Keratinocyte (primary cell): ENCODE measurements at regions not wholly inside any gene's neighbourhood (a gene's known extent, or its start where the extent isn't known, plus 50 kb on each side); places are given as distances from the start of the nearest gene placed in this dataset.
"Not testable (repeated sequence)": the region's sequence is repeated elsewhere in the genome, so short reads cannot be mapped to it uniquely, and the experiment has no call there.

ENCODE experiments used
- DNase-seq: peaks from one replicate; pipeline ENCODE4 v3.0.0-alpha.2; 2011; ENCODE audit warnings: low read depth, missing footprints, low spot score
- FAIRE-seq: peaks from 2 replicates; lab custom pipeline; 2011; peaks lifted over from hg19 to GRCh38; lab: Jason Lieb, UNC
- H2AFZ ChIP-seq: 2 replicates; pipeline ENCODE4 v1.6.0; 2012; ENCODE audit warnings: low read length, control low read depth, inconsistent platforms; ENCODE audit not compliant: control insufficient read depth
- H3K27ac ChIP-seq: 2 replicates; pipeline ENCODE4 v1.5.1; 2011; ENCODE audit warnings: low read length; ENCODE audit not compliant: control insufficient read depth, insufficient read depth
- H3K27me3 ChIP-seq: 3 replicates; pipeline ENCODE4 v1.6.0; 2011; ENCODE audit warnings: low read length; ENCODE audit not compliant: control insufficient read depth, insufficient read depth; ENCODE audit errors: extremely low read depth
- H3K36me3 ChIP-seq, 2 experiments: 2 replicates in 1 of 2; 3 replicates in 1 of 2; pipeline ENCODE4 v1.5.1; 2011; ENCODE audit warnings: low read length in 2 of 2, mild to moderate bottlenecking in 1 of 2; ENCODE audit not compliant: control insufficient read depth in 2 of 2, insufficient read depth in 2 of 2; ENCODE audit errors: extremely low read depth in 1 of 2
- H3K4me1 ChIP-seq: 3 replicates; pipeline ENCODE4 v1.5.1; 2011; ENCODE audit warnings: low read length; ENCODE audit not compliant: control insufficient read depth, insufficient read depth; ENCODE audit errors: extremely low read depth
- H3K4me2 ChIP-seq: 3 replicates; pipeline ENCODE4 v1.6.0; 2011; ENCODE audit warnings: low read depth, low read length; ENCODE audit not compliant: control insufficient read depth, insufficient read depth; ENCODE audit errors: extremely low read depth
- H3K4me3 ChIP-seq, 3 experiments: fragments of 200-600 bp in 1 of 3; sonication (generic) in 1 of 3; 2 replicates in 2 of 3; 3 replicates in 1 of 3; pipeline ENCODE4 v1.5.1; 2011 to 2016; ENCODE audit warnings: low read length in 3 of 3, mild to moderate bottlenecking in 3 of 3, control low read depth in 2 of 3, inconsistent platforms in 1 of 3, low read depth in 1 of 3, mixed read lengths in 1 of 3, mixed run types in 1 of 3, moderate library complexity in 1 of 3; ENCODE audit not compliant: control insufficient read depth in 2 of 3, insufficient read depth in 2 of 3; ENCODE audit errors: extremely low read depth in 1 of 3
- H3K79me2 ChIP-seq: 2 replicates; pipeline ENCODE4 v1.6.0; 2012; ENCODE audit warnings: low read length; ENCODE audit not compliant: control insufficient read depth, insufficient read depth
- H3K9ac ChIP-seq: 3 replicates; pipeline ENCODE4 v1.6.0; 2011; ENCODE audit warnings: low read length; ENCODE audit not compliant: control insufficient read depth, insufficient read depth; ENCODE audit errors: extremely low read depth
- H3K9me1 ChIP-seq: 3 replicates; pipeline ENCODE4 v1.6.0; 2011; ENCODE audit warnings: low read length; ENCODE audit not compliant: control insufficient read depth, insufficient read depth; ENCODE audit errors: extremely low read depth
- H3K9me3 ChIP-seq: 2 replicates; pipeline ENCODE4 v1.5.1; 2012; ENCODE audit warnings: low read depth, low read length; ENCODE audit not compliant: control insufficient read depth
- H4K20me1 ChIP-seq: 3 replicates; pipeline ENCODE4 v1.6.0; 2011; ENCODE audit warnings: low read length; ENCODE audit not compliant: control insufficient read depth, insufficient read depth; ENCODE audit errors: extremely low read depth
- CTCF ChIP-seq, 3 experiments: IDR thresholded peaks in 1 of 3; conservative IDR thresholded peaks in 1 of 3; optimal IDR thresholded peaks in 1 of 3; 2 replicates in 2 of 3; 3 replicates in 1 of 3; pipeline versions ENCODE3 to v1.5.1; 2011; ENCODE audit warnings: low read length in 3 of 3, mild to moderate bottlenecking in 3 of 3, moderate library complexity in 2 of 3, control low read depth in 1 of 3, inconsistent platforms in 1 of 3; ENCODE audit not compliant: insufficient read depth in 2 of 3; ENCODE audit errors: extremely low read depth in 1 of 3
- EZH2 ChIP-seq: IDR thresholded peaks from one replicate; pipeline ENCODE4 v1.6.1; 2012; ENCODE audit warnings: inconsistent platforms, mild to moderate bottlenecking, low read length, moderate library complexity
- dilution Hi-C: fragments of 300-500 bp; cut with MboI; formaldehyde crosslinking; loops from one replicate; pipeline ENCODE4 v1.7.0; 2020; ENCODE audit warnings: low sequenced_read_pairs; ENCODE audit not compliant: extremely low pct_ligation_motif_present

GRCh38 chr21:22019766-22020165 lies 1021.6 kb downstream of the NCAM2 start:
- H3K9ac ChIP-seq: no peak overlapping the region
- no peak overlapping the region for H3K4me3 ChIP-seq
- no peak overlapping the region for H3K27ac ChIP-seq
- H3K4me1 ChIP-seq: no peaks in the 10 kb centered on the region
- H3K9me3 ChIP-seq: peaks cover 2% of the 10 kb centered on the region
- no peaks in the 10 kb centered on the region for H4K20me1 ChIP-seq
- no peaks in the 10 kb centered on the region for H3K9me1 ChIP-seq
- H2AFZ ChIP-seq: no peak overlapping the region
- H3K36me3 ChIP-seq: no peaks in the 10 kb centered on the region
- no peak for FAIRE-seq
- no peak for DNase-seq
- TF ChIP-seq EZH2: no peak
- no peak for TF ChIP-seq CTCF (optimal IDR thresholded peaks at IDR 0.05 in 1 of 3, IDR thresholded peaks at IDR 0.05 in 1 of 3, conservative IDR thresholded peaks at IDR 0.05 in 1 of 3; ENCODE audit: extremely low read depth in 1 of 3, insufficient read depth in 2 of 3, low read length in 3 of 3)
- H3K79me2 ChIP-seq: no peaks in the 10 kb centered on the region
- dilution Hi-C loops: no loop called here
- no peaks in the 10 kb centered on the region for H3K27me3 ChIP-seq
- H3K4me2 ChIP-seq: no peak overlapping the region

DNA sequence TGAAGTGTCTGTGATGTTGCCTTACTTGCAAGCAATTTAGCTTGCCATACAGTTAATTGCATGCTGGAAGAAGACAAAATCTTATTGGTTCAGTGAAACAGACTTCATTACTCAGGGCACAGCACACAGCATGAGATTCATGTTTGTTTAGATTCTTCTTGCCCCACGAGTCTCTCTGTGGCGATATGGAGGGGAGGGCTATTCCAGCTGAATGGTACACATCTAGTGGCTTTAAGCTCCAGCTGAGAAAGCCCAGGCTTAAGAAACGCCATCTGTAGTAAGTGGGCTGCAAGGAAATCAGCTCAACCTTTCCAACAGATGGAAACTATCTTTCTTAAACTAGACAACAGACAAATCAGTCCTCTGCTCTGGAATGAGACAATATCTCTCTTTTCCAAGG lies 1022.0 kb downstream of the NCAM2 start:
- H3K36me3 ChIP-seq: no peaks in the 10 kb centered on the region
- no peak overlapping the region for H3K4me3 ChIP-seq
- DNase-seq (no peak), FAIRE-seq (no peak)
- no peaks in the 10 kb centered on the region for H3K4me1 ChIP-seq
- no peak overlapping the region for H3K9ac ChIP-seq
- no peaks in the 10 kb centered on the region for H4K20me1 ChIP-seq
- H3K79me2 ChIP-seq: no peaks in the 10 kb centered on the region
- peaks cover 2% of the 10 kb centered on the region for H3K9me3 ChIP-seq
- no peak overlapping the region for H2AFZ ChIP-seq
- no peak overlapping the region for H3K27ac ChIP-seq
- TF ChIP-seq EZH2: no peak
- TF ChIP-seq CTCF (optimal IDR thresholded peaks at IDR 0.05 in 1 of 3, IDR thresholded peaks at IDR 0.05 in 1 of 3, conservative IDR thresholded peaks at IDR 0.05 in 1 of 3; ENCODE audit: extremely low read depth in 1 of 3, insufficient read depth in 2 of 3, low read length in 3 of 3): no peak
- dilution Hi-C loops: no loop called here
- no peaks in the 10 kb centered on the region for H3K27me3 ChIP-seq
- H3K4me2 ChIP-seq: no peak overlapping the region
- H3K9me1 ChIP-seq: no peaks in the 10 kb centered on the region

DNA sequence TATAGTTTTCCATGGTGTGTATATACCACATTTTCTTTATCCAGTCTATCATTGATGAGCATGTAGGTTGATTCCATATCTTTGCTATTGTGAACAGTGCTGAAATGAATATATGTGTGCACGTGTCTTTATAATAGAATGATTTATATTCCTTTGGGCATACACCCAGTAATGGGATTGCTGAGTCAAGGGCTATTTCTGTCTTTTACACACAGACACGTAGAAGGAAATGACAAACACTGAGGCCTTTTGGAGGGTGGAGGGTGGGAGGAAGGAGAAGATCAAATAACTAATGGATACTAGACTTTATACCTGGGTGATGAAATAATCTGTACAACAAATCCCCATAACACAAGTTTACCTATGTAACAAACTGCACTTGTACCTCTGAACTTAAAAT lies 1025.7 kb downstream of the NCAM2 start:
- DNase-seq, FAIRE-seq, H3K4me1 ChIP-seq: not testable (repeated sequence)

More for the DNA sequence above, 1025.7 kb downstream of the NCAM2 start:
- H3K4me3 ChIP-seq, H3K27me3 ChIP-seq, H3K4me2 ChIP-seq, H3K36me3 ChIP-seq, H4K20me1 ChIP-seq, H2AFZ ChIP-seq, H3K9me3 ChIP-seq, dilution Hi-C loops, H3K9me1 ChIP-seq, H3K9ac ChIP-seq, H3K27ac ChIP-seq, H3K79me2 ChIP-seq: not testable (repeated sequence)
